ENCODE measurements at regions not wholly inside any gene's neighbourhood (a gene's known extent, or its start where the extent isn't known, plus 50 kb on each side); places are given as distances from the start of the nearest gene placed in this dataset.

DNA sequence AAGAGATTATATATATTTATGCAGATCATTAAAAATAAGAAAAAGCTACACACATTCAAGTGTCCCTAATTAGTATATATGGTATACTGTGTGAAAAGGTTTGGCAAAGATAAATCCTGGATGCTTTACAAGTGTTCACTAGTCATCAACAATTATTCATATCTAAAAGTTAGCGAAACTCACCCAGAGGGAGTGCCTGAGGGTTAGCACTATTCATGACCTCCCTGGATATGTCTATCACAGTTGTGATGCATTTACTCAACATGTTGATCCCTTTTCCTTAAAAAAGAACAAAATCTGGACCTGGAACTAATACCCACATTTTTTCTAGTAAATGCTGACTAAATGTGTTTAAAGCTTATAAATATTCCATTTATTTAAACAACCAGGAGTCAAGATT is 273.0 kb upstream of the SMC2 start:
- TF ChIP-seq, protein P1, sequence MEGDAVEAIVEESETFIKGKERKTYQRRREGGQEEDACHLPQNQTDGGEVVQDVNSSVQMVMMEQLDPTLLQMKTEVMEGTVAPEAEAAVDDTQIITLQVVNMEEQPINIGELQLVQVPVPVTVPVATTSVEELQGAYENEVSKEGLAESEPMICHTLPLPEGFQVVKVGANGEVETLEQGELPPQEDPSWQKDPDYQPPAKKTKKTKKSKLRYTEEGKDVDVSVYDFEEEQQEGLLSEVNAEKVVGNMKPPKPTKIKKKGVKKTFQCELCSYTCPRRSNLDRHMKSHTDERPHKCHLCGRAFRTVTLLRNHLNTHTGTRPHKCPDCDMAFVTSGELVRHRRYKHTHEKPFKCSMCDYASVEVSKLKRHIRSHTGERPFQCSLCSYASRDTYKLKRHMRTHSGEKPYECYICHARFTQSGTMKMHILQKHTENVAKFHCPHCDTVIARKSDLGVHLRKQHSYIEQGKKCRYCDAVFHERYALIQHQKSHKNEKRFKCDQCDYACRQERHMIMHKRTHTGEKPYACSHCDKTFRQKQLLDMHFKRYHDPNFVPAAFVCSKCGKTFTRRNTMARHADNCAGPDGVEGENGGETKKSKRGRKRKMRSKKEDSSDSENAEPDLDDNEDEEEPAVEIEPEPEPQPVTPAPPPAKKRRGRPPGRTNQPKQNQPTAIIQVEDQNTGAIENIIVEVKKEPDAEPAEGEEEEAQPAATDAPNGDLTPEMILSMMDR (IDR thresholded peaks at IDR 0.05; ENCODE audit: low read length): no peak
- TF ChIP-seq EZH2 (IDR thresholded peaks at IDR 0.05; ENCODE audit: borderline replicate concordance, low read length): no peak
